ENCODE measurements at regions not wholly inside any gene's neighbourhood (a gene's known extent, or its start where the extent isn't known, plus 50 kb on each side); places are given as distances from the start of the nearest gene placed in this dataset.

- DNase-seq = no peak
Measured at GRCh38 chr2:137826373-137827372, 137.6 kb upstream of the HNMT start.

GRCh38 chr2:137828624-137829023 lies 135.6 kb upstream of the HNMT start:
- DNase-seq = no peak

- no peak for DNase-seq
Measured at GRCh38 chr2:137829251-137829650, 135.0 kb upstream of the HNMT start.

GRCh38 chr2:137834760-137835379 lies 129.4 kb upstream of the HNMT start:
- DNase-seq = no peak

GRCh38 chr2:137836671-137837070 lies 127.6 kb upstream of the HNMT start:
- DNase-seq = no peak

- DNase-seq = peak in 1 of 2 experiments; percentile 9
Measured at GRCh38 chr2:137837830-137838229, 126.4 kb upstream of the HNMT start.

- DNase-seq = peak; percentile 22 to 67
Measured at GRCh38 chr2:137838255-137839092, 125.8 kb upstream of the HNMT start.

GRCh38 chr2:137842430-137842829 lies 121.8 kb upstream of the HNMT start:
- DNase-seq = no peak

GRCh38 chr2:137842952-137843351 lies 121.3 kb upstream of the HNMT start:
- DNase-seq = no peak

- no peak for DNase-seq
Measured at GRCh38 chr2:137845422-137845821, 118.9 kb upstream of the HNMT start.

- no peak for DNase-seq
Measured at GRCh38 chr2:137846993-137847392, 117.3 kb upstream of the HNMT start.

- no peak for DNase-seq
Measured at GRCh38 chr2:137847443-137847842, 116.8 kb upstream of the HNMT start.

GRCh38 chr2:137857881-137858280 lies 106.4 kb upstream of the HNMT start:
- DNase-seq = no peak

GRCh38 chr2:137862651-137863050 lies 101.6 kb upstream of the HNMT start:
- DNase-seq = no peak

- DNase-seq = peak; percentile 13 to 84
Measured at GRCh38 chr2:137865954-137866540, 98.2 kb upstream of the HNMT start.

GRCh38 chr2:137870682-137871081 lies 93.6 kb upstream of the HNMT start:
- DNase-seq = no peak

GRCh38 chr2:137872577-137872976 lies 91.7 kb upstream of the HNMT start:
- no peak for DNase-seq

GRCh38 chr2:137873536-137874244 lies 90.6 kb upstream of the HNMT start:
- no peak for DNase-seq

GRCh38 chr2:137879121-137879520 lies 85.2 kb upstream of the HNMT start:
- no peak for DNase-seq

GRCh38 chr2:137881711-137882110 lies 82.6 kb upstream of the HNMT start:
- no peak for DNase-seq

GRCh38 chr2:137886083-137886831 lies 78.0 kb upstream of the HNMT start:
- DNase-seq = peak in 1 of 2 experiments; percentile 43
